HepG2 (cell line): ENCODE measurements at regions not wholly inside any gene's neighbourhood (a gene's known extent, or its start where the extent isn't known, plus 50 kb on each side); places are given as distances from the start of the nearest gene placed in this dataset.
A peak's percentile ranks its signal among the peaks of the same experiment; 100 is the strongest.

ENCODE experiments used
- ATAC-seq: fragments of 200-7000 bp; cut with Tn5 transposase; 3 replicates; pipeline ENCODE4 v1.9.1; 2020; ENCODE audit warnings: mild to moderate bottlenecking, moderate library complexity
- BruUV-seq: library from RNA; stranded (reverse); fragments of 400-500 nt; replicated peaks from 2 replicates; lab custom pipeline; 2021; lab: Mats Ljungman, UMichigan
- CTCF ChIA-PET: fragments of 300-600 bp; formaldehyde crosslinking; extraction: SDS; loops from one replicate; lab custom pipeline; 2021; ENCODE audit warnings: low total read pairs, inconsistent platforms, low intra/inter-chr PET ratio; lab: Yijun Ruan, JAX
- POLR2A ChIA-PET: fragments of 350-600 bp; sonication (Branson Sonifier 250); formaldehyde crosslinking; loops from one replicate; lab custom pipeline; 2020; ENCODE audit warnings: antibody characterized with exemption, inconsistent platforms; lab: Yijun Ruan, JAX
- DNase-seq: peaks from one replicate; pipeline ENCODE4 v3.0.0-alpha.2; 2015; ENCODE audit warnings: low spot score
- FAIRE-seq: peaks from 3 replicates; lab custom pipeline; 2011; peaks lifted over from hg19 to GRCh38; lab: Jason Lieb, UNC
- H2AFZ ChIP-seq: one replicate; pipeline ENCODE4 v1.6.1; 2011; ENCODE audit warnings: low read length, inconsistent platforms
- H3K27ac ChIP-seq: fragments of 300-600 bp; 3 replicates; pipeline ENCODE4 v1.8.0; 2011; ENCODE audit warnings: mixed run types, mild to moderate bottlenecking, mixed read lengths, low read length, inconsistent platforms; ENCODE audit not compliant: insufficient read depth; ENCODE audit errors: extremely low read length
- H3K27me3 ChIP-seq, 2 experiments: fragments of 200-600 bp in 1 of 2; 2 replicates in 1 of 2; 3 replicates in 1 of 2; pipeline versions ENCODE4 v1.6.0 to v1.8.0; 2011; ENCODE audit warnings: low read length in 2 of 2, mild to moderate bottlenecking in 2 of 2, moderate library complexity in 2 of 2, inconsistent platforms in 1 of 2; ENCODE audit not compliant: insufficient read depth in 2 of 2, control insufficient read depth in 1 of 2
- H3K36me3 ChIP-seq, 2 experiments: fragments of 200-600 bp in 1 of 2; replicated peaks in 1 of 2; 2 replicates in 1 of 2; 3 replicates in 1 of 2; pipeline versions ENCODE4 v1.5.1 to v1.8.0; 2011; ENCODE audit warnings: low read length in 2 of 2, inconsistent platforms in 1 of 2; ENCODE audit not compliant: insufficient read depth in 2 of 2, control insufficient read depth in 1 of 2
- H3K4me1 ChIP-seq: 2 replicates; pipeline ENCODE4 v1.5.1; 2012; ENCODE audit warnings: low read length, inconsistent platforms; ENCODE audit not compliant: insufficient read depth
- H3K4me2 ChIP-seq: 2 replicates; pipeline ENCODE4 v1.6.0; 2011; ENCODE audit warnings: low read depth, low read length, inconsistent platforms
- H3K4me3 ChIP-seq, 3 experiments: fragments of 200-600 bp in 1 of 3; sonication (generic), shearing (Covaris generic) in 1 of 3; replicated peaks in 1 of 3; 2 replicates each; pipeline ENCODE4 v1.5.1; 2011 to 2016; ENCODE audit warnings: low read length in 3 of 3, inconsistent platforms in 2 of 3, low read depth in 2 of 3, mild to moderate bottlenecking in 2 of 3, control low read depth in 1 of 3, mixed read lengths in 1 of 3; ENCODE audit not compliant: insufficient read depth in 1 of 3
- H3K79me2 ChIP-seq: one replicate; pipeline ENCODE4 v1.6.1; 2011; ENCODE audit warnings: low read length, inconsistent platforms; ENCODE audit not compliant: insufficient read depth
- H3K9ac ChIP-seq: 2 replicates; pipeline ENCODE4 v1.6.0; 2011; ENCODE audit warnings: mild to moderate bottlenecking, low read depth, low read length, inconsistent platforms; ENCODE audit not compliant: insufficient read depth
- H3K9me3 ChIP-seq: 2 replicates; pipeline ENCODE4 v1.5.1; 2012; ENCODE audit warnings: mild to moderate bottlenecking, low read length
- H4K20me1 ChIP-seq: 2 replicates; pipeline ENCODE4 v1.6.0; 2011; ENCODE audit warnings: inconsistent platforms, mild to moderate bottlenecking, low read length, moderate library complexity; ENCODE audit not compliant: insufficient read depth
- EHMT2 ChIP-seq: fragments of 200-600 bp; sonication (generic); IDR thresholded peaks from 2 replicates; pipeline ENCODE4 v1.7.0; 2017; ENCODE audit warnings: antibody characterized with exemption, low read depth, low read length, borderline replicate concordance
- ETV6 ChIP-seq: sonication (generic); formaldehyde crosslinking; conservative IDR thresholded peaks from 2 replicates; pipeline ENCODE4 v1.4.0; 2020; ENCODE audit warnings: missing genetic modification reagents
- GLI4 ChIP-seq: sonication (generic); formaldehyde crosslinking; IDR thresholded peaks from 2 replicates; pipeline ENCODE4 v1.5.1; 2020; ENCODE audit warnings: missing genetic modification reagents, mild to moderate bottlenecking, moderate library complexity, borderline replicate concordance
- HCFC1 ChIP-seq: fragments of 150-350 bp; IDR thresholded peaks from 2 replicates; pipeline ENCODE4 v1.6.1; 2014; ENCODE audit warnings: low read depth, low read length
- KAT8 ChIP-seq: IDR thresholded peaks from 2 replicates; pipeline ENCODE4 v1.6.1; 2016; ENCODE audit warnings: missing genetic modification reagents, missing compliant biosample characterization
- MED1 ChIP-seq: sonication (generic); formaldehyde crosslinking; IDR thresholded peaks from 2 replicates; pipeline ENCODE4 v1.4.0; 2020; ENCODE audit warnings: missing genetic modification reagents
- NCOA5 ChIP-seq: sonication (generic); formaldehyde crosslinking; IDR thresholded peaks from 2 replicates; pipeline ENCODE4 v1.4.0; 2020; ENCODE audit warnings: missing genetic modification reagents
- SRSF9 ChIP-seq: fragments of 200-400 bp; formaldehyde crosslinking; IDR thresholded peaks from 2 replicates; pipeline ENCODE4 v1.6.1; 2018; ENCODE audit warnings: borderline replicate concordance, mild to moderate bottlenecking, low read depth, low read length; ENCODE audit not compliant: insufficient read depth, poor library complexity, severe bottlenecking
- SRY ChIP-seq: sonication (generic); formaldehyde crosslinking; IDR thresholded peaks from 2 replicates; pipeline ENCODE4 v1.8.0; 2022; ENCODE audit warnings: mild to moderate bottlenecking, missing genetic modification reagents
- ZFP36L2 ChIP-seq: sonication (generic); formaldehyde crosslinking; IDR thresholded peaks from 2 replicates; pipeline ENCODE4 v1.4.0; 2020; ENCODE audit warnings: missing genetic modification reagents
- ZFX ChIP-seq: sonication (generic); formaldehyde crosslinking; IDR thresholded peaks from 2 replicates; pipeline ENCODE4 v1.4.0; 2020; ENCODE audit warnings: mild to moderate bottlenecking, low read depth, missing genetic modification reagents, moderate library complexity
- ZNF18 ChIP-seq: sonication (generic); formaldehyde crosslinking; IDR thresholded peaks from 2 replicates; pipeline ENCODE4 v1.8.0; 2022; ENCODE audit warnings: mild to moderate bottlenecking, missing genetic modification reagents; ENCODE audit not compliant: insufficient replicate concordance
- ZNF264 ChIP-seq: sonication (generic); formaldehyde crosslinking; IDR thresholded peaks from 2 replicates; pipeline ENCODE4 v1.4.0; 2020; ENCODE audit warnings: missing genetic modification reagents
- ZNF276 ChIP-seq: sonication (generic); formaldehyde crosslinking; IDR thresholded peaks from 2 replicates; pipeline ENCODE4 v1.4.0; 2020; ENCODE audit warnings: mild to moderate bottlenecking, low read depth, missing genetic modification reagents
- ZNF329 ChIP-seq: sonication (generic); formaldehyde crosslinking; IDR thresholded peaks from 2 replicates; pipeline ENCODE4 v1.9.0; 2021; ENCODE audit warnings: low read depth, mild to moderate bottlenecking, missing genetic modification reagents
- ZNF383 ChIP-seq: sonication (generic); formaldehyde crosslinking; IDR thresholded peaks from 2 replicates; pipeline ENCODE4 v1.4.0; 2020; ENCODE audit warnings: missing genetic modification reagents, mild to moderate bottlenecking, borderline replicate concordance
- ZNF616 ChIP-seq: sonication (generic); formaldehyde crosslinking; IDR thresholded peaks from 2 replicates; pipeline ENCODE4 v1.5.0; 2020; ENCODE audit warnings: low read depth, mild to moderate bottlenecking, missing genetic modification reagents
- ZNF772 ChIP-seq: sonication (generic); formaldehyde crosslinking; IDR thresholded peaks from 2 replicates; pipeline ENCODE4 v1.5.0; 2020; ENCODE audit warnings: mild to moderate bottlenecking, missing genetic modification reagents
- WGBS: methylation state at CpG from one replicate; pipeline ENCODE4 v1.1.6; 2017; ENCODE audit warnings: low lambda C conversion rate; 5-methylcytosine and 5-hydroxymethylcytosine counted together
- in situ Hi-C: cut with HindIII; loops from 2 replicates; pipeline ENCODE4 v1.10.0; 2017; ENCODE audit warnings: low pct_unique_long_range_greater_than_20kb; ENCODE audit not compliant: extremely low pct_ligation_motif_present
- intact Hi-C: fragments of 100-400 bp; cut with micrococcal nuclease; formaldehyde crosslinking; loops from one replicate; pipeline ENCODE4 v1.10.0; 2022; ENCODE audit not compliant: unreplicated experiment

- intact Hi-C loops: no loop called here
- no TSS peak for BruUV-seq
- no peaks in the 10 kb centered on the region for H3K36me3 ChIP-seq
- TF ChIP-seq NCOA5 (CRISPR knock-in tag) (no peak), ZNF329 (no peak), ZFX (CRISPR knock-in tag) (peak; percentile 18; the same call in 1 of the 2 replicates), SRY (CRISPR knock-in tag) (peak; percentile 74; the same call in 1 of the 2 replicates), ZNF616 (no peak), ZNF383 (CRISPR knock-in tag) (no peak), GLI4 (CRISPR knock-in tag) (no peak; the same call in 1 of the 2 replicates), ZNF264 (CRISPR knock-in tag) (peak; percentile 31; the same call in 1 of the 2 replicates), KAT8 (CRISPR knock-in tag) (no peak), EHMT2 (peak; percentile 77), SRSF9 (no peak), HCFC1 (no peak), ETV6 (CRISPR knock-in tag) (no peak), ZNF18 (CRISPR knock-in tag) (peak; percentile 36), ZNF772 (CRISPR knock-in tag) (0 out of 2 replicates have a peak, but pooled peaks have one; percentile 39), ZNF276 (0 out of 2 replicates have a peak, but pooled peaks have one; percentile 14), ZFP36L2 (CRISPR knock-in tag) (no peak), MED1 (CRISPR knock-in tag) (peak; percentile 80)
Observed at GRCh38 chr3:14322667-14323295, 79.6 kb upstream of the SLC6A6 start.

More at GRCh38 chr3:14322667-14323295, 79.6 kb upstream of the SLC6A6 start:
- Histone ChIP-seq H3K4me2 (peak overlapping the region; percentile 84), H3K79me2 (no peaks in the 10 kb centered on the region), H4K20me1 (no peaks in the 10 kb centered on the region), H3K4me1 (peaks cover 43% of the 10 kb centered on the region), H3K4me3 (peak overlapping the region; percentile 24 to 49 (median 39); a peak in 2 of 6 replicates), H3K27ac (peak overlapping the region; percentile 83), H3K9ac (peak overlapping the region; percentile 48), H3K9me3 (no peaks in the 10 kb centered on the region), H3K27me3 (peaks cover 0 to 2% of the 10 kb centered on the region in 2 experiments; a peak in 1 of 5 replicates), H2AFZ (no peak overlapping the region)
- POLR2A ChIA-PET: no interaction called here
- ATAC-seq (peak; percentile 86), FAIRE-seq (peak; percentile 60), DNase-seq (peak; percentile 51)
- WGBS: 4% methylated on average over 4 of the region's 12 CpGs
- in situ Hi-C loops: no loop called here
- CTCF ChIA-PET: no interaction called here
